HL-60 (cell line): ENCODE measurements at regions not wholly inside any gene's neighbourhood (a gene's known extent, or its start where the extent isn't known, plus 50 kb on each side); places are given as distances from the start of the nearest gene placed in this dataset.

Experiments
- DNase-seq, 2 experiments: peaks; one replicate each; pipeline ENCODE4 v3.0.0-alpha.2; 2010 to 2020; ENCODE audit warnings: low read depth in 1 of 2, low spot score in 1 of 2
- H3K27ac ChIP-seq: fragments of 250-450 bp; sonication (Bioruptor Pico); replicated peaks from 2 replicates; pipeline ENCODE4 v1.5.1; 2020; ENCODE audit warnings: mild to moderate bottlenecking, moderate library complexity
- H3K27me3 ChIP-seq: fragments of 250-450 bp; sonication (Bioruptor Pico); 2 replicates; pipeline ENCODE4 v1.5.1; 2021; ENCODE audit warnings: mild to moderate bottlenecking, moderate library complexity; ENCODE audit not compliant: insufficient read depth, poor library complexity, severe bottlenecking
- H3K4me3 ChIP-seq: replicated peaks from 2 replicates; pipeline ENCODE4 v1.5.1; 2011; ENCODE audit warnings: mild to moderate bottlenecking, control low read depth, low read length; ENCODE audit not compliant: insufficient read depth
- CTCF ChIP-seq: IDR thresholded peaks from one replicate; pipeline ENCODE4 v1.5.1; 2011; ENCODE audit warnings: low read length, control low read depth, inconsistent platforms; ENCODE audit not compliant: insufficient read depth
- GABPA ChIP-seq: IDR thresholded peaks from 2 replicates; pipeline ENCODE4 v1.6.1; 2012; ENCODE audit warnings: low read depth
- POLR2AphosphoS5 ChIP-seq: IDR thresholded peaks from 2 replicates; pipeline ENCODE4 v1.6.1; 2012; ENCODE audit warnings: low read depth
- REST ChIP-seq: IDR thresholded peaks from 2 replicates; pipeline ENCODE4 v1.6.1; 2012; ENCODE audit warnings: low read depth; ENCODE audit not compliant: insufficient replicate concordance
- SPI1 ChIP-seq: IDR thresholded peaks from 2 replicates; pipeline ENCODE4 v1.6.1; 2012; ENCODE audit warnings: low read depth, mild to moderate bottlenecking, borderline replicate concordance

DNA sequence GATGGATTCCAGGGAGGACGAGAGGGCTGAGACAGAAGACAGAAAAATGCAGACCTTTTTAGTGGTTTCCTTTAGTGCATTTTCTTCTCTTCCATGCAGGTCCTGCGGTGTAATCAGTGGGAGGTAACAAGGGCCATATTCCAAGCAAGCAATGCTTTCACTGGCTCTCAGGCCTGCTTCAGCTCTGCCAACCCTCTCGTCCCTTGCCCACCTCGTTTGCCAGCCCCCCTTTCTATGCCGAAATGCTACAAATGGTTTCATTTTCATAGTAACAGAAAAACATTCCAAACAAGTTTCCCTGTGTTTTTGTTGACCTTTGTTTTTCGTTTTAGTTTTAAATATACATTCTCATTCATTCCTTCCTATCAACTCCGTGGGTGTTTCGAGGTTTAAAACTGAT lies 443.1 kb downstream of the TTLL7 start:
- DNase-seq = no peak
- H3K27ac ChIP-seq = no peak overlapping the region
- TF ChIP-seq GABPA = no peak
- TF ChIP-seq REST = no peak
- no peak for TF ChIP-seq POLR2AphosphoS5
- TF ChIP-seq SPI1 = no peak
- no peak for TF ChIP-seq CTCF
- no peak overlapping the region for H3K4me3 ChIP-seq
- no peaks in the 10 kb centered on the region for H3K27me3 ChIP-seq

DNA sequence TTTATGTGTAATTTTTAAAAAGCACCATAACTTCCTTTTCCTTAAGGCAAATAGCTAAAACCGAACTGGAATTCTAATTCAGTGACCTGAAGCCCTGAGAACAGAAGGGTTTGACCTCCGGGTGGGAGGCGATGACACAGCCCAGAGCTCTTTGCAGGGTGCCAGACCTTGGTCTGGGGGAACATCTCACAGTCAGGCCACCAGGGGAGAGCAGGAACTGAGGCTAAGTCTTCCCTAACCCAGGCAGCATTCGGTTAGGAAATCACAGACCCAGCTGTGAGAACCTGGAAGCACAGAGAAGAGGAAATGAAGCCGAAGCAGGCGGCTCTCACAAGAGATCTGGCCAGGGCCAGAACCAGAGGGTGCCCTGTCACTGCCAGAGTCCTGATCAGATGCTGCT lies 444.8 kb downstream of the TTLL7 start:
- Histone ChIP-seq H3K27me3 (no peaks in the 10 kb centered on the region), H3K4me3 (no peak overlapping the region), H3K27ac (no peak overlapping the region)
- TF ChIP-seq GABPA (no peak), SPI1 (no peak), CTCF (no peak), POLR2AphosphoS5 (no peak), REST (no peak)
- DNase-seq = peak in 1 of 2 experiments; percentile 7

DNA sequence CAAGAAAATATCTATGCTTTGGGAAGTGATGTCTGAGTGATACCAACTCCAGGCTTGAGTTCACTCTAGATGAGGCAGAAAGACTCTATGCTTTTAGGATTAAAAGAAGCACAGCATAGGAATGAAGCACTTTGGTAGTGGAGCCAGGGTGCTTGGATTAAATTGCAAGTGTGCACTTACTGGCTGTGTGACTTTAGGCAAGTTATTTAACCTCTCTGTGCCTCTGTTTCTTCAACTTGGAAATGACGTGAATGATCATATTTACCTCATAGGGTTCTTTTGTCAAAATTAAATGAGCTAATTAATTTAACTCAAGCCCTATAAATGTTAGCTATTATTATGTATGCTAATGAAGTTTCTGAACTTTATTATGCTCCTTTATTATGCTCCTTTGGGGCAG lies 446.1 kb downstream of the TTLL7 start:
- no peak overlapping the region for H3K4me3 ChIP-seq

More for the DNA sequence above, 446.1 kb downstream of the TTLL7 start:
- H3K27ac ChIP-seq = no peak overlapping the region
- DNase-seq = no peak
- H3K27me3 ChIP-seq = no peaks in the 10 kb centered on the region
- TF ChIP-seq CTCF (no peak), REST (no peak), POLR2AphosphoS5 (no peak), SPI1 (no peak), GABPA (no peak)
